ENCODE measurements at regions not wholly inside any gene's neighbourhood (a gene's known extent, or its start where the extent isn't known, plus 50 kb on each side); places are given as distances from the start of the nearest gene placed in this dataset.

- TF ChIP-seq GATA2 (IDR thresholded peaks at IDR 0.05; ENCODE audit: low read depth, low read length): no peak
- no peak for TF ChIP-seq GATA3 (IDR thresholded peaks at IDR 0.05; ENCODE audit: low read depth, low read length)
These were observed 94.3 kb upstream of the ASIC2 start for GRCh38 chr17:33387406-33387805.
